OCI-LY3 (cell line): ENCODE measurements at regions not wholly inside any gene's neighbourhood (a gene's known extent, or its start where the extent isn't known, plus 50 kb on each side); places are given as distances from the start of the nearest gene placed in this dataset.

Source experiments
- CTCF ChIP-seq: fragments of 200-600, 300-600 bp; sonication (generic); IDR thresholded peaks from 2 replicates; pipeline ENCODE4 v1.5.1; 2014; ENCODE audit warnings: antibody characterized with exemption, low read length, low read depth
- EZH2phosphoT487 ChIP-seq: fragments of 200-600 bp; shearing (Covaris generic); IDR thresholded peaks from 2 replicates; pipeline ENCODE4 v1.6.1; 2018; ENCODE audit warnings: antibody characterized with exemption, mixed run types, low read depth

GRCh38 chr2:105691947-105692390 is 52.7 kb upstream of the NCK2 start:
- TF ChIP-seq EZH2phosphoT487: no peak
- no peak for TF ChIP-seq CTCF
